Tibial nerve (tissue), 3 donors: ENCODE measurements at regions not wholly inside any gene's neighbourhood (a gene's known extent, or its start where the extent isn't known, plus 50 kb on each side); places are given as distances from the start of the nearest gene placed in this dataset.

ENCODE experiments used
- CTCF ChIP-seq, 5 experiments: fragments of 200-600 bp in 3 of 5; fragments of 450-650 bp in 2 of 5; sonication (generic) in 3 of 5; IDR thresholded peaks; one replicate each; pipeline ENCODE4 v1.5.1; 2016 to 2019; ENCODE audit warnings: antibody characterized with exemption in 5 of 5, mild to moderate bottlenecking in 3 of 5, moderate library complexity in 2 of 5
- POLR2A ChIP-seq, 2 donors: fragments of 450-650 bp; IDR thresholded peaks; one replicate each; pipeline ENCODE4 v1.6.1; 2017; ENCODE audit warnings: antibody characterized with exemption in 2 of 2, mild to moderate bottlenecking in 2 of 2, moderate library complexity in 2 of 2

- TF ChIP-seq POLR2A (IDR thresholded peaks at IDR 0.05) (no peak), CTCF (IDR thresholded peaks at IDR 0.05) (no peak)
Observed at GRCh38 chr6:48658915-48659314, 547.9 kb upstream of the PTCHD4 start.
